Stomach (tissue), 8 donors: ENCODE measurements at regions not wholly inside any gene's neighbourhood (a gene's known extent, or its start where the extent isn't known, plus 50 kb on each side); places are given as distances from the start of the nearest gene placed in this dataset.

Experiments used
- DNase-seq, 2 donors: peaks; one replicate each; pipeline versions ENCODE4 v3.0.0 to v3.0.0-alpha.2; 2013 to 2019
- H3K27ac ChIP-seq, 5 donors: fragments of 200-600 bp in 4 of 5; sonication (generic) in 4 of 5; one replicate each; pipeline ENCODE4 v1.5.1; 2013 to 2019; ENCODE audit warnings: mild to moderate bottlenecking in 1 of 5, moderate library complexity in 1 of 5
- H3K27me3 ChIP-seq, 3 donors: fragments of 200-600 bp; sonication (generic); one replicate each; pipeline ENCODE4 v1.5.1; 2017 to 2019; ENCODE audit warnings: mixed run types in 1 of 3
- H3K36me3 ChIP-seq, 4 donors: fragments of 200-600 bp; sonication (generic); 1 replicate in 3 of 4; 2 replicates in 1 of 4; pipeline ENCODE4 v1.5.1; 2016 to 2019
- H3K4me1 ChIP-seq, 4 donors: fragments of 200-600 bp; sonication (generic); one replicate each; pipeline ENCODE4 v1.5.1; 2016 to 2019
- H3K4me3 ChIP-seq, 4 donors: fragments of 200-600 bp; sonication (generic) in 3 of 4; one replicate each; pipeline ENCODE4 v1.5.1; 2016 to 2019; ENCODE audit warnings: mild to moderate bottlenecking in 1 of 4
- H3K9me3 ChIP-seq, 4 donors: fragments of 200-600 bp; sonication (generic); one replicate each; pipeline ENCODE4 v1.5.1; 2016 to 2019
- CTCF ChIP-seq, 7 experiments: fragments of 450-650 bp in 4 of 7; fragments of 200-600 bp in 3 of 7; sonication (generic) in 3 of 7; IDR thresholded peaks; one replicate each; pipeline ENCODE4 v1.5.1; 2016 to 2019; ENCODE audit warnings: antibody characterized with exemption in 7 of 7, control low read depth in 2 of 7, mild to moderate bottlenecking in 1 of 7
- EP300 ChIP-seq: sonication (generic); formaldehyde crosslinking; IDR thresholded peaks from one replicate; pipeline ENCODE4 v1.6.1; 2017; ENCODE audit warnings: antibody characterized with exemption
- POLR2A ChIP-seq, 4 donors: fragments of 450-650 bp; IDR thresholded peaks; one replicate each; pipeline ENCODE4 v1.6.1; 2016; ENCODE audit warnings: antibody characterized with exemption in 4 of 4, control low read depth in 2 of 4, mild to moderate bottlenecking in 1 of 4, moderate library complexity in 1 of 4
- POLR2AphosphoS5 ChIP-seq, 3 donors: sonication (generic); formaldehyde crosslinking; IDR thresholded peaks; one replicate each; pipeline ENCODE4 v1.6.1; 2016; ENCODE audit warnings: antibody characterized with exemption in 3 of 3
- WGBS, 5 donors: extraction: QIAGEN DNeasy Blood & Tissue Kit in 3 of 5; methylation state at CpG; one replicate each; pipeline versions ENCODE4 v1.1.5 to v1.1.7; 2013 to 2018; 5-methylcytosine and 5-hydroxymethylcytosine counted together
- intact Hi-C: fragments of 100-400 bp; cut with DNase I; formaldehyde crosslinking; loops from one replicate; pipeline ENCODE4 v1.15.1; 2023; ENCODE audit warnings: low total_unique reads
- donor health status: healthy with polysubstance abuse.
- donor health status: Bipolar disorder and iron deficiency.
- donor health status: healthy.

GRCh38 chr9:97359147-97359546 is 51.7 kb downstream of the CCDC180 start:
- Histone ChIP-seq H3K4me1 (no peaks in the 10 kb centered on the region), H3K27ac (no peak overlapping the region), H3K4me3 (no peak overlapping the region), H3K9me3 (no peaks in the 10 kb centered on the region), H3K36me3 (peaks cover 4 to 91% (median 34%) of the 10 kb centered on the region in 4 donors), H3K27me3 (no peaks in the 10 kb centered on the region)
- 60 to 76% (median 74%) methylated on average over 8 of the region's 8 CpGs for WGBS, 5 donors
- TF ChIP-seq CTCF (IDR thresholded peaks at IDR 0.05) (no peak), POLR2A (IDR thresholded peaks at IDR 0.05) (no peak), POLR2AphosphoS5 (IDR thresholded peaks at IDR 0.05) (no peak), EP300 (no peak)
- DNase-seq, result no peak
- intact Hi-C loops, result no loop called here
